DND-41 (cell line): ENCODE measurements at regions not wholly inside any gene's neighbourhood (a gene's known extent, or its start where the extent isn't known, plus 50 kb on each side); places are given as distances from the start of the nearest gene placed in this dataset.

Experiments
- ATAC-seq: fragments of 200-7000 bp; cut with Tn5 transposase; 3 replicates; pipeline ENCODE4 v1.9.1; 2021; ENCODE audit warnings: low read depth; ENCODE audit not compliant: insufficient read depth
- DNase-seq: peaks from one replicate; pipeline ENCODE4 v3.0.0-alpha.2; 2020
- H2AFZ ChIP-seq: 2 replicates; pipeline ENCODE4 v1.6.0; 2012; ENCODE audit warnings: low read depth, low read length
- H3K27ac ChIP-seq: 2 replicates; pipeline ENCODE4 v1.5.1; 2012; ENCODE audit warnings: low read length, inconsistent platforms
- H3K27me3 ChIP-seq: fragments of 200-600 bp; sonication (generic); 2 replicates; pipeline ENCODE4 v1.6.0; 2012; ENCODE audit warnings: low read length, mild to moderate bottlenecking, inconsistent platforms; ENCODE audit not compliant: insufficient read depth, poor library complexity
- H3K36me3 ChIP-seq: 2 replicates; pipeline ENCODE4 v1.5.1; 2012; ENCODE audit warnings: low read length, inconsistent platforms; ENCODE audit not compliant: insufficient read depth
- H3K4me1 ChIP-seq: 2 replicates; pipeline ENCODE4 v1.5.1; 2012; ENCODE audit warnings: mild to moderate bottlenecking, low read length; ENCODE audit not compliant: insufficient read depth
- H3K4me2 ChIP-seq: 2 replicates; pipeline ENCODE4 v1.6.0; 2012; ENCODE audit warnings: mild to moderate bottlenecking, moderate library complexity, low read length, inconsistent platforms; ENCODE audit not compliant: insufficient read depth
- H3K4me3 ChIP-seq, 2 experiments: fragments of 200-600 bp in 1 of 2; shearing (Covaris generic) in 1 of 2; 2 replicates each; pipeline ENCODE4 v1.5.1; 2012 to 2016; ENCODE audit warnings: inconsistent platforms in 2 of 2, low read length in 2 of 2, mild to moderate bottlenecking in 2 of 2, low read depth in 1 of 2, moderate library complexity in 1 of 2
- H3K79me2 ChIP-seq: 2 replicates; pipeline ENCODE4 v1.6.0; 2012; ENCODE audit warnings: low read length, inconsistent platforms; ENCODE audit not compliant: insufficient read depth
- H3K9ac ChIP-seq: 2 replicates; pipeline ENCODE4 v1.6.0; 2012; ENCODE audit warnings: low read depth, mild to moderate bottlenecking, inconsistent platforms, low read length, moderate library complexity
- H3K9me3 ChIP-seq: 2 replicates; pipeline ENCODE4 v1.5.1; 2012; ENCODE audit warnings: low read length, moderate library complexity, mild to moderate bottlenecking, inconsistent platforms; ENCODE audit not compliant: insufficient read depth, severe bottlenecking
- H4K20me1 ChIP-seq: 2 replicates; pipeline ENCODE4 v1.6.0; 2012; ENCODE audit warnings: low read length; ENCODE audit not compliant: insufficient read depth
- CTCF ChIP-seq: IDR thresholded peaks from 2 replicates; pipeline ENCODE4 v1.5.1; 2012; ENCODE audit warnings: borderline replicate concordance, low read length, moderate library complexity, mild to moderate bottlenecking; ENCODE audit not compliant: poor library complexity, severe bottlenecking; ENCODE audit errors: extremely low read depth
- EZH2 ChIP-seq: IDR thresholded peaks from 3 replicates; pipeline ENCODE4 v1.6.1; 2012; ENCODE audit warnings: borderline replicate concordance, low read depth, mild to moderate bottlenecking, moderate library complexity, low read length, inconsistent platforms; ENCODE audit not compliant: severe bottlenecking

GRCh38 chr5:15124871-15125568, 253.4 kb upstream of the ANKH start:
- Histone ChIP-seq H3K27me3 (no peaks in the 10 kb centered on the region), H3K4me2 (no peak overlapping the region), H3K36me3 (no peaks in the 10 kb centered on the region), H3K4me3 (no peak overlapping the region), H4K20me1 (no peaks in the 10 kb centered on the region), H3K4me1 (no peaks in the 10 kb centered on the region), H3K9ac (no peak overlapping the region), H3K9me3 (no peaks in the 10 kb centered on the region), H3K79me2 (no peaks in the 10 kb centered on the region), H2AFZ (no peak overlapping the region), H3K27ac (no peak overlapping the region)
- no peak for DNase-seq
- TF ChIP-seq EZH2, result no peak
- no peak for TF ChIP-seq CTCF
- no peak for ATAC-seq

GRCh38 chr5:15124461-15124860, 252.9 kb upstream of the ANKH start:
- H3K9ac ChIP-seq, result no peak overlapping the region
- no peak overlapping the region for H2AFZ ChIP-seq
- no peaks in the 10 kb centered on the region for H4K20me1 ChIP-seq
- no peak overlapping the region for H3K27ac ChIP-seq
- no peaks in the 10 kb centered on the region for H3K79me2 ChIP-seq
- no peak for ATAC-seq
- H3K4me2 ChIP-seq, result no peak overlapping the region
- no peak overlapping the region for H3K4me3 ChIP-seq
- H3K4me1 ChIP-seq, result no peaks in the 10 kb centered on the region
- H3K9me3 ChIP-seq, result no peaks in the 10 kb centered on the region
- H3K27me3 ChIP-seq, result no peaks in the 10 kb centered on the region
- no peak for DNase-seq
- H3K36me3 ChIP-seq, result no peaks in the 10 kb centered on the region
- TF ChIP-seq EZH2 (no peak), CTCF (no peak)

- H3K79me2 ChIP-seq, result no peaks in the 10 kb centered on the region
- TF ChIP-seq CTCF, result no peak
- TF ChIP-seq EZH2, result no peak
- no peak overlapping the region for H3K4me3 ChIP-seq
- no peak overlapping the region for H3K9ac ChIP-seq
- H3K27me3 ChIP-seq, result no peaks in the 10 kb centered on the region
- no peak overlapping the region for H2AFZ ChIP-seq
- DNase-seq, result no peak
- H3K36me3 ChIP-seq, result no peaks in the 10 kb centered on the region
- H3K27ac ChIP-seq, result no peak overlapping the region
- no peak overlapping the region for H3K4me2 ChIP-seq
- no peaks in the 10 kb centered on the region for H3K4me1 ChIP-seq
- no peaks in the 10 kb centered on the region for H4K20me1 ChIP-seq
- H3K9me3 ChIP-seq, result no peaks in the 10 kb centered on the region
- ATAC-seq, result no peak
Measured at GRCh38 chr5:15117688-15118087, 246.1 kb upstream of the ANKH start.

- Histone ChIP-seq H3K27ac (no peak overlapping the region), H3K4me3 (no peak overlapping the region), H3K4me1 (no peaks in the 10 kb centered on the region), H3K4me2 (no peak overlapping the region), H3K79me2 (no peaks in the 10 kb centered on the region), H2AFZ (no peak overlapping the region), H3K27me3 (no peaks in the 10 kb centered on the region), H3K9me3 (no peaks in the 10 kb centered on the region), H3K9ac (no peak overlapping the region), H3K36me3 (no peaks in the 10 kb centered on the region), H4K20me1 (no peaks in the 10 kb centered on the region)
- TF ChIP-seq EZH2 (no peak), CTCF (no peak)
- DNase-seq (no peak), ATAC-seq (no peak)
Measured at GRCh38 chr5:15116996-15117395, 245.4 kb upstream of the ANKH start.
